ENCODE measurements at regions not wholly inside any gene's neighbourhood (a gene's known extent, or its start where the extent isn't known, plus 50 kb on each side); places are given as distances from the start of the nearest gene placed in this dataset.

GRCh38 chr5:18052569-18052968, 418.3 kb downstream of the TAF11L14 start:
- Histone ChIP-seq H3K9me3 (ENCODE audit: control insufficient read depth, low read depth, low read length) (no peaks in the 10 kb centered on the region), H3K4me3 (ENCODE audit: low read length) (no peak overlapping the region), H3K4me1 (ENCODE audit: control insufficient read depth, insufficient read depth, low read length) (no peaks in the 10 kb centered on the region), H3K27me3 (ENCODE audit: control insufficient read depth, insufficient read depth, low read length) (no peaks in the 10 kb centered on the region), H3K27ac (ENCODE audit: low read length) (no peak overlapping the region), H3K36me3 (ENCODE audit: control insufficient read depth, insufficient read depth, low read length) (no peaks in the 10 kb centered on the region)
- 95% methylated on average over 3 of the region's 3 CpGs for WGBS (ENCODE audit: insufficient coverage, low lambda C conversion rate)
- no peak for DNase-seq

- Histone ChIP-seq H3K36me3 (ENCODE audit: control insufficient read depth, insufficient read depth, low read length) (no peaks in the 10 kb centered on the region), H3K4me3 (ENCODE audit: low read length) (no peak overlapping the region), H3K4me1 (ENCODE audit: control insufficient read depth, insufficient read depth, low read length) (no peaks in the 10 kb centered on the region), H3K9me3 (ENCODE audit: control insufficient read depth, low read depth, low read length) (no peaks in the 10 kb centered on the region), H3K27me3 (ENCODE audit: control insufficient read depth, insufficient read depth, low read length) (no peaks in the 10 kb centered on the region), H3K27ac (ENCODE audit: low read length) (no peak overlapping the region)
- WGBS (ENCODE audit: insufficient coverage, low lambda C conversion rate), result 86% methylated on average over 1 of the region's 3 CpGs
- no peak for DNase-seq
Measured at GRCh38 chr5:18057725-18058124, 423.5 kb downstream of the TAF11L14 start.

- Histone ChIP-seq H3K36me3 (ENCODE audit: control insufficient read depth, insufficient read depth, low read length) (no peaks in the 10 kb centered on the region), H3K4me3 (ENCODE audit: low read length) (no peak overlapping the region), H3K9me3 (ENCODE audit: control insufficient read depth, low read depth, low read length) (no peaks in the 10 kb centered on the region), H3K27ac (ENCODE audit: low read length) (no peak overlapping the region), H3K4me1 (ENCODE audit: control insufficient read depth, insufficient read depth, low read length) (no peaks in the 10 kb centered on the region), H3K27me3 (ENCODE audit: control insufficient read depth, insufficient read depth, low read length) (no peaks in the 10 kb centered on the region)
- WGBS (ENCODE audit: insufficient coverage, low lambda C conversion rate), result 75% methylated on average over 1 of the region's 2 CpGs
- no peak for DNase-seq
Measured at GRCh38 chr5:18067615-18068014, 433.4 kb downstream of the TAF11L14 start.

- WGBS (ENCODE audit: insufficient coverage, low lambda C conversion rate), result no CpG with 5 or more reads among the region's 5 CpGs
- Histone ChIP-seq H3K27ac (ENCODE audit: low read length) (no peak overlapping the region), H3K4me1 (ENCODE audit: control insufficient read depth, insufficient read depth, low read length) (no peaks in the 10 kb centered on the region), H3K4me3 (ENCODE audit: low read length) (no peak overlapping the region), H3K9me3 (ENCODE audit: control insufficient read depth, low read depth, low read length) (no peaks in the 10 kb centered on the region), H3K36me3 (ENCODE audit: control insufficient read depth, insufficient read depth, low read length) (no peaks in the 10 kb centered on the region), H3K27me3 (ENCODE audit: control insufficient read depth, insufficient read depth, low read length) (no peaks in the 10 kb centered on the region)
- no peak for DNase-seq
Measured at GRCh38 chr5:18068826-18069225, 434.6 kb downstream of the TAF11L14 start.

GRCh38 chr5:18069790-18070189, 435.5 kb downstream of the TAF11L14 start:
- no peak for DNase-seq
- WGBS (ENCODE audit: insufficient coverage, low lambda C conversion rate), result 66% methylated on average over 2 of the region's 2 CpGs
- no peaks in the 10 kb centered on the region for H3K4me1 ChIP-seq (ENCODE audit: control insufficient read depth, insufficient read depth, low read length)
- H3K27me3 ChIP-seq (ENCODE audit: control insufficient read depth, insufficient read depth, low read length), result no peaks in the 10 kb centered on the region
- H3K9me3 ChIP-seq (ENCODE audit: control insufficient read depth, low read depth, low read length), result no peaks in the 10 kb centered on the region
- no peak overlapping the region for H3K27ac ChIP-seq (ENCODE audit: low read length)
- H3K36me3 ChIP-seq (ENCODE audit: control insufficient read depth, insufficient read depth, low read length), result no peaks in the 10 kb centered on the region
- no peak overlapping the region for H3K4me3 ChIP-seq (ENCODE audit: low read length)

- no peaks in the 10 kb centered on the region for H3K9me3 ChIP-seq (ENCODE audit: control insufficient read depth, low read depth, low read length)
- H3K4me3 ChIP-seq (ENCODE audit: low read length), result no peak overlapping the region
- H3K27ac ChIP-seq (ENCODE audit: low read length), result no peak overlapping the region
- H3K27me3 ChIP-seq (ENCODE audit: control insufficient read depth, insufficient read depth, low read length), result no peaks in the 10 kb centered on the region
- no peaks in the 10 kb centered on the region for H3K36me3 ChIP-seq (ENCODE audit: control insufficient read depth, insufficient read depth, low read length)
- H3K4me1 ChIP-seq (ENCODE audit: control insufficient read depth, insufficient read depth, low read length), result no peaks in the 10 kb centered on the region
- no CpG with 5 or more reads among the region's 2 CpGs for WGBS (ENCODE audit: insufficient coverage, low lambda C conversion rate)
- DNase-seq, result no peak
Measured at GRCh38 chr5:18072600-18072999, 438.3 kb downstream of the TAF11L14 start.

- no peaks in the 10 kb centered on the region for H3K4me1 ChIP-seq (ENCODE audit: control insufficient read depth, insufficient read depth, low read length)
- H3K9me3 ChIP-seq (ENCODE audit: control insufficient read depth, low read depth, low read length), result no peaks in the 10 kb centered on the region
- no peaks in the 10 kb centered on the region for H3K27me3 ChIP-seq (ENCODE audit: control insufficient read depth, insufficient read depth, low read length)
- DNase-seq, result no peak
- no peak overlapping the region for H3K4me3 ChIP-seq (ENCODE audit: low read length)
- H3K36me3 ChIP-seq (ENCODE audit: control insufficient read depth, insufficient read depth, low read length), result no peaks in the 10 kb centered on the region
- H3K27ac ChIP-seq (ENCODE audit: low read length), result no peak overlapping the region
- 94% methylated on average over 3 of the region's 3 CpGs for WGBS (ENCODE audit: insufficient coverage, low lambda C conversion rate)
Measured at GRCh38 chr5:18074961-18075360, 440.7 kb downstream of the TAF11L14 start.

- no peaks in the 10 kb centered on the region for H3K27me3 ChIP-seq (ENCODE audit: control insufficient read depth, insufficient read depth, low read length)
- no peak overlapping the region for H3K27ac ChIP-seq (ENCODE audit: low read length)
- DNase-seq, result no peak
- no peaks in the 10 kb centered on the region for H3K9me3 ChIP-seq (ENCODE audit: control insufficient read depth, low read depth, low read length)
- H3K36me3 ChIP-seq (ENCODE audit: control insufficient read depth, insufficient read depth, low read length), result no peaks in the 10 kb centered on the region
- no peak overlapping the region for H3K4me3 ChIP-seq (ENCODE audit: low read length)
- no peaks in the 10 kb centered on the region for H3K4me1 ChIP-seq (ENCODE audit: control insufficient read depth, insufficient read depth, low read length)
Measured at GRCh38 chr5:18078157-18078556, 443.9 kb downstream of the TAF11L14 start.

GRCh38 chr5:18079831-18080230, 445.6 kb downstream of the TAF11L14 start:
- Histone ChIP-seq H3K4me1 (ENCODE audit: control insufficient read depth, insufficient read depth, low read length) (no peaks in the 10 kb centered on the region), H3K9me3 (ENCODE audit: control insufficient read depth, low read depth, low read length) (no peaks in the 10 kb centered on the region), H3K27ac (ENCODE audit: low read length) (no peak overlapping the region), H3K36me3 (ENCODE audit: control insufficient read depth, insufficient read depth, low read length) (no peaks in the 10 kb centered on the region), H3K4me3 (ENCODE audit: low read length) (no peak overlapping the region), H3K27me3 (ENCODE audit: control insufficient read depth, insufficient read depth, low read length) (no peaks in the 10 kb centered on the region)
- WGBS (ENCODE audit: insufficient coverage, low lambda C conversion rate), result 91% methylated on average over 1 of the region's 3 CpGs
- no peak for DNase-seq

GRCh38 chr5:18088020-18088579, 453.8 kb downstream of the TAF11L14 start:
- 83% methylated on average over 3 of the region's 9 CpGs for WGBS (ENCODE audit: insufficient coverage, low lambda C conversion rate)
- no peak for DNase-seq

GRCh38 chr5:18090177-18090576, 455.9 kb downstream of the TAF11L14 start:
- DNase-seq, result no peak
- Histone ChIP-seq H3K4me1 (ENCODE audit: control insufficient read depth, insufficient read depth, low read length) (no peaks in the 10 kb centered on the region), H3K27me3 (ENCODE audit: control insufficient read depth, insufficient read depth, low read length) (no peaks in the 10 kb centered on the region), H3K4me3 (ENCODE audit: low read length) (no peak overlapping the region), H3K27ac (ENCODE audit: low read length) (no peak overlapping the region), H3K36me3 (ENCODE audit: control insufficient read depth, insufficient read depth, low read length) (no peaks in the 10 kb centered on the region), H3K9me3 (ENCODE audit: control insufficient read depth, low read depth, low read length) (no peaks in the 10 kb centered on the region)
- no CpG with 5 or more reads among the region's 2 CpGs for WGBS (ENCODE audit: insufficient coverage, low lambda C conversion rate)

More at GRCh38 chr5:18088020-18088579, 453.8 kb downstream of the TAF11L14 start:
- Histone ChIP-seq H3K36me3 (ENCODE audit: control insufficient read depth, insufficient read depth, low read length) (no peaks in the 10 kb centered on the region), H3K27me3 (ENCODE audit: control insufficient read depth, insufficient read depth, low read length) (no peaks in the 10 kb centered on the region), H3K4me1 (ENCODE audit: control insufficient read depth, insufficient read depth, low read length) (no peaks in the 10 kb centered on the region), H3K9me3 (ENCODE audit: control insufficient read depth, low read depth, low read length) (no peaks in the 10 kb centered on the region), H3K4me3 (ENCODE audit: low read length) (no peak overlapping the region), H3K27ac (ENCODE audit: low read length) (no peak overlapping the region)
